ENCODE measurements at regions not wholly inside any gene's neighbourhood (a gene's known extent, or its start where the extent isn't known, plus 50 kb on each side); places are given as distances from the start of the nearest gene placed in this dataset.

GRCh38 chr10:8921568-8921967 is 867.1 kb downstream of the GATA3 start:
- ChIA-PET POLR2A (no interaction called here), RAD21 (ENCODE audit: low non-redundant PET in 1 of 2, low total read pairs in 2 of 2, uncharacterized antibody in 2 of 2, unreplicated experiment in 2 of 2) (no interaction called here), CTCF (no interaction called here)
- no peaks in the 10 kb centered on the region for H3K79me2 ChIP-seq (ENCODE audit: insufficient read depth, low read length)
- no peak overlapping the region for H3K27ac ChIP-seq (ENCODE audit: low read depth, low read length)
- no peaks in the 10 kb centered on the region for H3K36me3 ChIP-seq (ENCODE audit: control insufficient read depth in 1 of 2, insufficient read depth in 2 of 2, low read length in 2 of 2)
- DNase-seq (ENCODE audit: low read depth, low spot score) (no peak), ATAC-seq (no peak)
- no peak overlapping the region for H3K4me2 ChIP-seq (ENCODE audit: low read length)
- H3K9me2 ChIP-seq (ENCODE audit: insufficient read depth), result no peaks in the 10 kb centered on the region
- H3K4me3 ChIP-seq (replicated peaks in 1 of 2; ENCODE audit: low read depth in 1 of 2, low read length in 2 of 2), result no peak overlapping the region
- H3K27me3 ChIP-seq (ENCODE audit: insufficient read depth, low read length), result no peaks in the 10 kb centered on the region
- H3K9ac ChIP-seq (ENCODE audit: low read length), result no peak overlapping the region
- no peak overlapping the region for H2AFZ ChIP-seq (ENCODE audit: low read depth, low read length, poor library complexity, severe bottlenecking)
- TF ChIP-seq CTCF (IDR thresholded peaks at IDR 0.05 in 2 of 3, conservative IDR thresholded peaks at IDR 0.05 in 1 of 3; ENCODE audit: borderline replicate concordance in 1 of 3, insufficient read depth in 1 of 3, low read depth in 2 of 3, low read length in 2 of 3) (no peak), CEBPB (IDR thresholded peaks at IDR 0.05; ENCODE audit: low read depth) (no peak), SIN3A (IDR thresholded peaks at IDR 0.05; ENCODE audit: low read depth) (no peak), RAD21 (IDR thresholded peaks at IDR 0.05; ENCODE audit: low read depth) (no peak), SRF (IDR thresholded peaks at IDR 0.05; ENCODE audit: low read depth) (no peak), REST (IDR thresholded peaks at IDR 0.05; ENCODE audit: low read depth) (no peak), YY1 (IDR thresholded peaks at IDR 0.05; ENCODE audit: extremely low read depth, insufficient replicate concordance, low read depth, low read length) (no peak), ZNF274 (IDR thresholded peaks at IDR 0.05; ENCODE audit: low read depth, low read length) (no peak), CBX3 (IDR thresholded peaks at IDR 0.05; ENCODE audit: low read depth) (no peak), JUND (IDR thresholded peaks at IDR 0.05) (no peak), TCF7L2 (IDR thresholded peaks at IDR 0.05; ENCODE audit: borderline replicate concordance, extremely low read depth, insufficient read depth, insufficient read length) (no peak), MAX (IDR thresholded peaks at IDR 0.05) (no peak), POLR2AphosphoS5 (IDR thresholded peaks at IDR 0.05; ENCODE audit: low read depth, low read length) (no peak), POLR2A (IDR thresholded peaks at IDR 0.05; ENCODE audit: borderline replicate concordance, extremely low read depth, insufficient read depth, insufficient read length) (no peak)
- peaks cover 0 to 33% of the 10 kb centered on the region in 2 experiments; a peak in 2 of 4 replicates for H3K9me3 ChIP-seq (ENCODE audit: control insufficient read depth in 1 of 2, insufficient read depth in 1 of 2, low read depth in 1 of 2, low read length in 2 of 2)
- no TSS peak for BruUV-seq (replicated peaks)
- intact Hi-C loops (cut with micrococcal nuclease), result no loop called here
- H4K20me1 ChIP-seq (ENCODE audit: insufficient read depth), result no peaks in the 10 kb centered on the region
- no peaks in the 10 kb centered on the region for H3K4me1 ChIP-seq (ENCODE audit: control insufficient read depth in 1 of 2, insufficient read depth in 2 of 2, low read length in 2 of 2)

Data from HCT116 (cell line).